ENCODE measurements at regions not wholly inside any gene's neighbourhood (a gene's known extent, or its start where the extent isn't known, plus 50 kb on each side); places are given as distances from the start of the nearest gene placed in this dataset.

DNA sequence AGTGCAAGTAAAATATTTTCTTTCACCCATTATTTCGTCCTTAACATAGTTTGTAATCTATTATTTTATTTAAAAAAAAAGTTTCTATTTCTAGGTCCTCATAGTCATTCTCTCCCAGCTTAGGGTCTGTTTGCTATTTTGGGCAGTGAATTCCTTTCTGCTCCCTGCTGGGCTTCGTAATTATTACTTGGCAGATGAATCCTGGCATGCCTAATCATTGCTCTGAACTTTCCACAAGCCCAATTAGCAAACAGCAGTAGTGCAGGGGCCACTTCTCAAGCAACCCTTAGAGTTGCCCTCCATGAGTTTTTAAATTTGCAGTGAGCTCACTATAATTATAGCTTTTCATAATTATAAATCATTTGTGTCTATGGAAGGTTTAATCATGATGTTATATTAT is 1378.3 kb upstream of the SEL1L start:
- TF ChIP-seq, protein P1, sequence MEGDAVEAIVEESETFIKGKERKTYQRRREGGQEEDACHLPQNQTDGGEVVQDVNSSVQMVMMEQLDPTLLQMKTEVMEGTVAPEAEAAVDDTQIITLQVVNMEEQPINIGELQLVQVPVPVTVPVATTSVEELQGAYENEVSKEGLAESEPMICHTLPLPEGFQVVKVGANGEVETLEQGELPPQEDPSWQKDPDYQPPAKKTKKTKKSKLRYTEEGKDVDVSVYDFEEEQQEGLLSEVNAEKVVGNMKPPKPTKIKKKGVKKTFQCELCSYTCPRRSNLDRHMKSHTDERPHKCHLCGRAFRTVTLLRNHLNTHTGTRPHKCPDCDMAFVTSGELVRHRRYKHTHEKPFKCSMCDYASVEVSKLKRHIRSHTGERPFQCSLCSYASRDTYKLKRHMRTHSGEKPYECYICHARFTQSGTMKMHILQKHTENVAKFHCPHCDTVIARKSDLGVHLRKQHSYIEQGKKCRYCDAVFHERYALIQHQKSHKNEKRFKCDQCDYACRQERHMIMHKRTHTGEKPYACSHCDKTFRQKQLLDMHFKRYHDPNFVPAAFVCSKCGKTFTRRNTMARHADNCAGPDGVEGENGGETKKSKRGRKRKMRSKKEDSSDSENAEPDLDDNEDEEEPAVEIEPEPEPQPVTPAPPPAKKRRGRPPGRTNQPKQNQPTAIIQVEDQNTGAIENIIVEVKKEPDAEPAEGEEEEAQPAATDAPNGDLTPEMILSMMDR (IDR thresholded peaks at IDR 0.05), result no peak
- Histone ChIP-seq H3K9me3 (ENCODE audit: control insufficient read depth, low read length) (no peaks in the 10 kb centered on the region), H2AFZ (no peak overlapping the region), H3K79me2 (no peaks in the 10 kb centered on the region), H3K27me3 (ENCODE audit: control insufficient read depth, insufficient read depth, low read length) (no peaks in the 10 kb centered on the region), H3K4me3 (ENCODE audit: low read depth, low read length) (no peak overlapping the region), H3K27ac (no peak overlapping the region), H3K4me2 (ENCODE audit: low read length) (no peak overlapping the region), H3K9ac (no peak overlapping the region), H3K36me3 (ENCODE audit: control insufficient read depth, insufficient read depth, low read length) (no peaks in the 10 kb centered on the region), H3K4me1 (no peaks in the 10 kb centered on the region)

GRCh38 chr14:82913396-82913795 is 1379.7 kb upstream of the SEL1L start:
- Histone ChIP-seq H3K4me1 (no peaks in the 10 kb centered on the region), H3K9me3 (ENCODE audit: control insufficient read depth, low read length) (no peaks in the 10 kb centered on the region), H3K27me3 (ENCODE audit: control insufficient read depth, insufficient read depth, low read length) (no peaks in the 10 kb centered on the region), H3K4me2 (ENCODE audit: low read length) (no peak overlapping the region), H3K36me3 (ENCODE audit: control insufficient read depth, insufficient read depth, low read length) (no peaks in the 10 kb centered on the region), H3K9ac (no peak overlapping the region), H2AFZ (no peak overlapping the region), H3K27ac (no peak overlapping the region), H3K79me2 (no peaks in the 10 kb centered on the region), H3K4me3 (ENCODE audit: low read depth, low read length) (no peak overlapping the region)
- TF ChIP-seq, protein P1 (IDR thresholded peaks at IDR 0.05), result no peak

GRCh38 chr14:82915381-82915780 is 1381.7 kb upstream of the SEL1L start:
- Histone ChIP-seq H3K27me3 (ENCODE audit: control insufficient read depth, insufficient read depth, low read length) (no peaks in the 10 kb centered on the region), H2AFZ (no peak overlapping the region), H3K4me2 (ENCODE audit: low read length) (no peak overlapping the region), H3K4me1 (no peaks in the 10 kb centered on the region), H3K36me3 (ENCODE audit: control insufficient read depth, insufficient read depth, low read length) (no peaks in the 10 kb centered on the region), H3K79me2 (no peaks in the 10 kb centered on the region), H3K9ac (no peak overlapping the region), H3K4me3 (ENCODE audit: low read depth, low read length) (no peak overlapping the region), H3K27ac (no peak overlapping the region), H3K9me3 (ENCODE audit: control insufficient read depth, low read length) (no peaks in the 10 kb centered on the region)
- TF ChIP-seq, protein P1 (IDR thresholded peaks at IDR 0.05), result no peak

DNA sequence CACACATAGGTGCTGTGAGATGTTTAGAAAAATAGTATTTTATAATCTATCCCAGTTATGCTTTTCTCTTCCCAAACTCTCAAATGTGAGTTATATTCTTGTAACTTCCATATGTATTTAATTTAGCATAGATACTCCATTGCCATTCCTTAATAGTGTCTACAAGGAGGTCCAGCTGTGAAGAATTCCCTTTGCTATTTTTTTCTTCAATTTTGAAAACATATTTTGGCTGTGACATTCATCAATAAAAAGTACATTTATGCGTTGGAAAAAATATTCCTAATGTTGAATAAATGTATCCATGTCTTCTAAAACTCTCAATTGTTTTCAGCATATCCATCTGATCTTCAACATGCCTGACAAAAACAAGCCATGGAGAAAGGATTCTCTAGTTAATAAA is 1402.0 kb upstream of the SEL1L start:
- Histone ChIP-seq H3K9me3 (ENCODE audit: control insufficient read depth, low read length) (no peaks in the 10 kb centered on the region), H3K79me2 (no peaks in the 10 kb centered on the region), H3K27ac (no peak overlapping the region), H3K27me3 (ENCODE audit: control insufficient read depth, insufficient read depth, low read length) (no peaks in the 10 kb centered on the region), H3K36me3 (ENCODE audit: control insufficient read depth, insufficient read depth, low read length) (no peaks in the 10 kb centered on the region), H3K4me3 (ENCODE audit: low read depth, low read length) (no peak overlapping the region), H3K4me2 (ENCODE audit: low read length) (no peak overlapping the region), H2AFZ (no peak overlapping the region), H3K9ac (no peak overlapping the region), H3K4me1 (no peaks in the 10 kb centered on the region)
- TF ChIP-seq, protein P1 (IDR thresholded peaks at IDR 0.05), result no peak

GRCh38 chr14:82951171-82951570 is 1417.5 kb upstream of the SEL1L start:
- H3K27me3 ChIP-seq (ENCODE audit: control insufficient read depth, insufficient read depth, low read length), result no peaks in the 10 kb centered on the region
- TF ChIP-seq, protein P1 (IDR thresholded peaks at IDR 0.05), result no peak

More at GRCh38 chr14:82951171-82951570, 1417.5 kb upstream of the SEL1L start:
- Histone ChIP-seq H3K4me1 (no peaks in the 10 kb centered on the region), H2AFZ (no peak overlapping the region), H3K36me3 (ENCODE audit: control insufficient read depth, insufficient read depth, low read length) (no peaks in the 10 kb centered on the region), H3K79me2 (no peaks in the 10 kb centered on the region), H3K9ac (no peak overlapping the region), H3K27ac (no peak overlapping the region), H3K4me3 (ENCODE audit: low read depth, low read length) (no peak overlapping the region), H3K4me2 (ENCODE audit: low read length) (no peak overlapping the region), H3K9me3 (ENCODE audit: control insufficient read depth, low read length) (no peaks in the 10 kb centered on the region)
